HG03469 (cell line): ENCODE measurements at regions not wholly inside any gene's neighbourhood (a gene's known extent, or its start where the extent isn't known, plus 50 kb on each side); places are given as distances from the start of the nearest gene placed in this dataset.
"Not testable (repeated sequence)": the region's sequence is repeated elsewhere in the genome, so short reads cannot be mapped to it uniquely, and the experiment has no call there.

Source experiments
- ATAC-seq: cut with Tn5 transposase; IDR thresholded peaks from one replicate; pipeline ENCODE4 v1.9.1; 2021; ENCODE audit warnings: mild to moderate bottlenecking, moderate library complexity, moderate number of reproducible peaks; ENCODE audit not compliant: unreplicated experiment

DNA sequence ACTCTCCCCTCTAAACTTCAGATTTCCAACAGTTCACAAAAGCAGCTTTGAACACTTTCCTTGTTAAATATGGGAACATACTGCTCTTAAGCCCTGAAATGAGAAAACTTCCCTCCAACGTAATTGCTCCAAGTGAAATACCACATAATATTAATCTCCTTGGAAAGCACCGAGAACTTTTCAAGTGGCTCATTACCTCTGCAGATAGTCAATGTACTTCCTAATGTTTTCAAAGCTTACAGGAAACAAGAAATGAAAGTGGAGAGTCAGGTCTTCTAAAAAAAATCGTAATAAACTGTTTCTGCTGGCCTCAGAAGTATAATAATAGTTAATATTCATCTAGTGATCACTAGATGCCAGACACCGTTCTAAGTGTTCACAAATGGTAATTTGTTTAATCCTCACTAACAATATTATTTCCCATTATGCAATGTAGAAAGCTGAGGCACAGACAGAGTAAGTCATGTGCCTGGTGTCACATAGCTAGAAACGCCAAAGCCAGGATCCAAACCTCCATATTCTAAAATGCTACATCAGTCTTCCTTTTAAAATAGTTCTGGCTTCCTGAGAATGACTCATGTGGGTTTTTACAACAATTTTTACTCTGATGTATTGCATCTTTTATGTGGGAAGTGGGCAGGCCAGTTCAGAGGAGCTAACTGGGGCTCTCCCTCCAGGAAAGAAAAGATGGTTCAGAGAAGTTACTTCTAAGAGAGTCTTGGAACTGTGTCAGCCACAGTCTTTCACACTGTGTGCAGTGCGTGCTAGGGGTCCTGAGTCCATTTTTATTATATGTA, 177.2 kb downstream of the PLPPR4 start:
- no peak for ATAC-seq

DNA sequence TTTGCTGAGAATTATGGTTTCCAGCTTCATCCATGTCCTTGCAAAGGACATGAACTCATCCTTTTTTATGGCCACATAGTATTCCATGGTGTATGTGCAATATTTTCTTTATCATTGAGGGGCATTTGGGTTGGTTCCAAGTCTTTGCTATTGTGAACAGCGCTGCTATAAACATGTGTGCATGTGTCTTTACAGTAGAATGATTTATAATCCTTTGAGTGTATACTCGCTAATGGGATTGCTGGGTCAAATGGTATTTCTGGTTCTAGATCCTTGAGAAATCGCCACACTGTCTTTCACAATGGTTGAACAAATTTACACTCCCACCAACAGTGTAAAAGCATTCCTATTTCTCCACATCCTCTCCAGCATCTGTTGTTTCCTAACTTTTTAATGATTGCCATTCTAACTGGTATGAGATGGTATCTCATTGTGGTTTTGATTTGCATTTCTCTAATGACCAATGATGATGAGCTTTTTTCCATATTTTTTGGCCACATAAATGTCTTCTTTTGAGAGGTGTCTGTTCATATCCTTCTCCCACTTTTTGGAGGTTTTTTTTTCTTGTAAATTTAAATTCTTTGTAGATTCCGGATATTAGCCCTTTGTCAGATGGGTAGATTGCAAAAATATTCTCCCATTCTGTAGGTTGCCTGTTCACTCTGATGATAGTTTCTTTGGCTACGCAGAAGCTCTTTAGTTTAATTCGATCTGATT, 180.1 kb downstream of the PLPPR4 start:
- ATAC-seq: not testable (repeated sequence)

- no peak for ATAC-seq
Measured at GRCh38 chr1:99445071-99445470, 180.8 kb downstream of the PLPPR4 start.

DNA sequence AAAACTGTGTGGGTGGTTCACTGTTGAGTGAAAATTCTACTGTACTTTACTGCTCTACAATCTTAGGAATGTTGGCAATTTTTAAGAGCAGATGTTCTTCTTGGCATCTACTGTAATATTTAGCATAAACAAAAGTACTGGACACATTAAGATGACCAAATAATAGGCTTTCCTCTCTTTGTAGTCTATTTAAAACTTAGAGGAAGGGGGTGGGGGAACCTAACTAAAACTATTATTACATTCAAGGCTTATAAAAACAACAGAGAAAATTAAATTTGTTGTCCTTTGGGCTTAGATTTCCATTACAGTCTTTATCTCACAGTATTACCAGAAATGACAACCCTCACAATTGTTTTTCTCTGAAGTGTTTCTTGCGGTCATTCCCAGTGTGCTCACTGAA, 181.2 kb downstream of the PLPPR4 start:
- ATAC-seq: no peak

DNA sequence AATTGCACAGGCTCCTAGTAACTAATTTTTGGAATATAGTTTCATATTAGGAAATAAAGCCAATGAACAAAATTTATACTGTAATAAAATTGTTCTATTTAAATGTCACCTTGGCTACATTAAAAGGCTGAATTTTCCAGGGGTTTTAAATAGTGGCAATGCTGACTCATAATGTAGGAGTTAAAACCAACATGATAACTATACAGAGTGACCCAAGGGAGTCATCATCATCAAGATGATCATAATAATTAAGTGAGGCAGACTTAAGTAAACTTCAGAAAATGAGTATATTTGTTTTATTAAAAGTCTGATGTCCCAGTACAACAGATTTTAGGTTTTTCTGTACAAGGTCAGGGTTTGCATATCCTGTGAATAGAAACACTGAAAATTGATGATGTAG, 183.4 kb downstream of the PLPPR4 start:
- ATAC-seq: no peak

GRCh38 chr1:99455760-99456159, 190.2 kb upstream of the PALMD start:
- no peak for ATAC-seq

DNA sequence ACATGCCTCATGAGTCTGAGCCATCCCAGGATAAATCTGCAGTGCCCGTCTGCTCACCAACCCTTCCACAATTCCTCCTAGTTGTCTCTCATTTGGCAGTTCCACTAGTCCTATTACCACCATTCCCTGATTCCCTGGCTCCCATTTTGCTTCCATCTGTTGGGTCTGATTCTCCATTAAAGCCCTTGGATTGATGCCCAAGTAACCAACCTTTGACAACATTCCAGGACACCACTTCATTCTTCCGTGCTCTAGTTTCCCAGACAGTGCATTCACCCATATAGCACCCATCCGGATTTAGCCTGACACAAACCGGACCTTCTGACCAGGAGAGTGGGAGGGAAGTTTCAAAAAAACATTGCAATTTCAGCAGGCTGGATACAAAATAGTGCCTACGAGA, 189.4 kb upstream of the PALMD start:
- no peak for ATAC-seq

DNA sequence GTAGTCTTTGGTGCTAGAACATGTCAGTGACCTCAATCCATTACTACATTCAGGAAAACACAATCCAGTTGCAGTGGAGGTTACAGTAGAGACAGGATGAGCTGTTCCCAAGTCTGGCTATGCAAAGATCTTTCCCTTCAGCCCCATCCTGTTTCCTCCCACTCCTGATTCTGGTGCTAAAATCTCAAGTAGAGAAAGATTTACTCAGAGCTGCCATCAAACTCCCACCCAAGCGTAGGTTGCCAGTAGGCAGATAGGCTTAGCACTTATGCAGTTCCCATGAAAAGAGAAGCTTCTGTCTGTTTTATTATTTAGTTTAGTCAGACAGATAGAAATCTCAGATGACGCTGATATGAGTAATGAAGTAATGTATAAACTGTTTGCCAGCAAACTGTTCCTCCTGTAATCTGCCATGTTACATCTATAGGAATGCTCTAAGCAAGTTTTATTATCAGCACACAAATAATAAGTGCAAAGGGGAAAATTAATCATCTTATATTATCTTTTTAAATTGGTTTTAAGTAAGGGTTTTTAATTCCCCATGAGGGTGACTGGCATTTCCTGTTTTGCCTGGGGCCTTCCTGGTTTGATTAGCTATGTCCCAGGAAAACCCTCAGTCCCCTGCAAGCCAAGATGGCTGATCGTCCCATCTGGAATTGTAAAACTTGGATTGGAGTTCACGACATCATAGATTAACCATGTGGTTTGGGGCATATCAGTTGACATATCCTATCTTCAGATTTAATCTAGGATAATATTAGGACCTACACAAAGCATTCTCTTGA, 188.3 kb upstream of the PALMD start:
- ATAC-seq: no peak

GRCh38 chr1:99461499-99461898, 184.4 kb upstream of the PALMD start:
- ATAC-seq: no peak

DNA sequence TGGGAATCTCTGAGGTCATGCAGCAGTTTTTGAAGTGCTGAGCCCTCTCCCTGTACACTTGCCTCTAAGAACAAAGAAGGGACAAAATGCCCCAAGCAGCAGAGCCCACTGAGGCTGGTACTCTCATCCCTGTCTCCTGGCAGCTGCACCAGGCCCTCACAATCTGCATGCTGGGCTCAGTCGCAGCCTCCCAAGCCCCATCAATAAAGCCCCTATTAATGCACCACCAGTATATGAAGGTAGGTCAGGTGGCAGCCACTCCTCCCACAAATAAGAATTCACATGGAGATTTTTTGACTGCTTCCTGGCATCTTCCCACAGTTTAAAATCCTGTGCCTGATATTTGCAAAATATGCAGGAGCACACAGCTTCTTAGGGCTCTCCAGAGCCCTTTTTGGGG, 181.2 kb upstream of the PALMD start:
- no peak for ATAC-seq

- ATAC-seq: no peak
Measured at GRCh38 chr1:99465176-99465900, 180.6 kb upstream of the PALMD start.

DNA sequence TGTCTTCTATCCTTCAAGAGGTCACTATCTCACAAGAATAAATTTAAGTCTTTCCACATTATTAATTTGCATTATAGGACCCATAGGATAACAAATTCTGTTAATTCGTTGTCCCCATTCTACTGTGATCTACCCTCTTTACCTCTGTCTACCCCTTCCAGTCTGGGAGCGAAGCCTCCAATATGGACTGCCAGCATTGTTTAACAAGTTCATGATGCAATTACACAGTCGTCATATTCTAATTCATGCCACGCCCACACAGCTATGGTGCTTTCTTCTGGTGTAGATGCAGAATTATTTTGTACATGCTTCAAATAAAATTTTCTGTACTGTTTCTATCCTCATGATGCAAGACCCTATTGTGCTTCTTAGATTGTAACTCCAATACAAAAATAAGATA, 178.3 kb upstream of the PALMD start:
- no peak for ATAC-seq

DNA sequence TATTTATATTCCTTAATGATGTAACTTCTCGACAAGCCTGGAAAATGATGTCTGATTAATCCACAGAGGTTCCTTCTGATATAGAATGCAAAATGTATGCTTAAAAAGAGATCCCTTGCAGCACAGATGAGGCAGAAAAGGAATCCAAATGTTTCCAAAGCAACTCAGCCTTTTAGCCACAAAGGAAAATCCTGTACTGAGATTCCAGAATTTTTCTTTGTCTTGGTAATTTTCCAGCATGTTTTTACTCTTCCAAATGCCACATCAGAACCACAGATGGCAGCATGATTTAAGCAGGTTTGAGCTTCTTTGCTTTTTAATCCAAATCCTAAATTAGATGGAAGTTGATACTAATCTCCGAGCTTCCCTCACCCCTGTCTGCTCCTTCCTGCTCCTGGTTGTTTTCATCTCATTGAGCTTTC, 176.4 kb upstream of the PALMD start:
- ATAC-seq: no peak

DNA sequence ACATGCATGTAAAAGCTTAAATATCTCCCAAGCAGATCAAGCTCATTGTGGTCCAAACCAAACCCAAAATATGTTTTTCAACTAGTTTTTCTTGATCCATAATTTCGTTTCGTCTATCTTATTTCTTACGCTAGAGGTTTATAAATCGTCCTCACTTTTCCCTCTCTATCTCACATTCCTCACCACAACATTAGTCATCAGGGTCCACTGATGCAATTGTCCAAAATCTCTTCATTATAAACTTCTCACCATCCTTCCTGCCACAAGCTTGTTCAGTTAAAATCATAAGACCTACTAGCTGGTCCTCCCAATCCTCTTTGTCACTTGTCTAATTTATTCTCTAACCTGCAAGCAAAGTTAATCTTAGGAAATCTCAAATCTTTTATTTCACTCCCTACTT, 173.0 kb upstream of the PALMD start:
- no peak for ATAC-seq

GRCh38 chr1:99474350-99474893, 171.5 kb upstream of the PALMD start:
- ATAC-seq: no peak

DNA sequence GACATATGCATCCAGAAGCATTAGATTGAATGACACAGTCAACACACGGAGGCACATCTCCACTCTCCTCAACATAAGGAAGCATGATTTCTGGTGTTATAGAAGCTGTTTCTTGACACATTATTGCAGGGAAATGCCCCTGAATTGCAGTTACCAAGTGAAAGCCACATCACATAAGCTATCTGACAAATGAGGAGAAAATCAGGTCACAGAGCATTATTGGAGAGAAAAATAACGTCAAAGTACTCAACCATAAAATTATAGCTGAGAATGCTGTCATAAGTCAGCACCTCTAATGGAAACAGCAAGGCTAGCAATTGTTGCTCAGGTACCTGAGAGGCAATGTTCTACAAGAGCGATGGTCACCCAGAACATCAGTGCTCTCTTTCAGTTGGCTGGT, 169.9 kb upstream of the PALMD start:
- ATAC-seq: no peak

- peak; percentile 74 for ATAC-seq
Measured at GRCh38 chr1:99481391-99481996, 164.4 kb upstream of the PALMD start.

DNA sequence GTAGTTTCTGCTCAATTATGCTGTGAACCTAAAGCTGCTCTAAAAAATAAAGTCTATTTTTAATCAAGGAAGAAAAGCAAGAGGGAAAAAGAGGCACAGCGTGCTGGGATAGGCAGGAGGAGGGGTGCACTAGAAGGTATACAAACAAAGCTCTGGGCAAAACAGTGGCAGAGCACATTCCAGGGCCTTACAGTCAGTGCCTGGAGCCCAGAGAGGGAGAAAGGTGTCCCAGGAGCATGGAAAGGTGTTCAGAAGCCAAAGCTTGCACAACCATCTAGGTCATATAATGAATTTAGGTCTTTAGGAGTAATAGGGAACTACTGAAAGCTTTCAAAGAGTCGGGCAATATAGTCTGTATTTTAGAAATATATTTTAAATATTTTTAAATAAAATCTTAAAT, 163.6 kb upstream of the PALMD start:
- ATAC-seq: no peak

- no peak for ATAC-seq
Measured at GRCh38 chr1:99482750-99483149, 163.2 kb upstream of the PALMD start.

DNA sequence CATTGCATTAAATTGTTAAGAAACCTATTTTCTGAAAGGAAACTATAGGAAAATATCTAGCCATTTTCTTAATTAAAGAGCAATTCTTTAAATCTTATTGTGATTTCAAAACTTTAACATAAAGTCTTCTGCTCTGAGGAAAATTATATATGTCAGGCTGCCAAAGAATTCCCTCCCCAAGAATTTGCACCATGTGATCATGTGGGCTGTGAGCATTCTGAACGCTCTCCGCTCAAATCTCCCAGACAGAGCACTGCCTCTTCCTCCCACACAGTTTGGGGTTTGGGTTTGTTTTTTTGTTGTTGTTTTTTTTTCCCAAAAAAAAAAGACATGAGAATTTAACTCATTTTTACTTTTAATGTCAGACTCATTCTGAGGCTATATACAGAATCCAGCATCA, 155.9 kb upstream of the PALMD start:
- ATAC-seq: no peak
